MG63 (cell line): ENCODE measurements at regions not wholly inside any gene's neighbourhood (a gene's known extent, or its start where the extent isn't known, plus 50 kb on each side); places are given as distances from the start of the nearest gene placed in this dataset.

Experiments used
- DNase-seq: peaks from one replicate; pipeline ENCODE4 v3.0.0-alpha.2; 2020
- H3K27me3 ChIP-seq: fragments of 250-450 bp; sonication (Bioruptor Pico); 2 replicates; pipeline ENCODE4 v1.5.1; 2020; ENCODE audit warnings: mild to moderate bottlenecking, moderate library complexity
- H3K36me3 ChIP-seq: fragments of 250-450 bp; sonication (Bioruptor Pico); 2 replicates; pipeline ENCODE4 v1.5.1; 2020; ENCODE audit warnings: mild to moderate bottlenecking, moderate library complexity
- H3K4me3 ChIP-seq: fragments of 250-450 bp; sonication (Bioruptor Pico); 2 replicates; pipeline ENCODE4 v1.5.1; 2020; ENCODE audit warnings: mild to moderate bottlenecking, moderate library complexity
- H3K9me3 ChIP-seq: fragments of 250-450 bp; sonication (Bioruptor Pico); 2 replicates; pipeline ENCODE4 v1.5.1; 2020; ENCODE audit warnings: mild to moderate bottlenecking, moderate library complexity

- Histone ChIP-seq H3K9me3 (no peaks in the 10 kb centered on the region), H3K27me3 (no peaks in the 10 kb centered on the region), H3K36me3 (no peaks in the 10 kb centered on the region), H3K4me3 (no peak overlapping the region)
- DNase-seq: peak; percentile 5
Measured at GRCh38 chr2:193695367-193695766, 1500.6 kb upstream of the TMEFF2 start.

DNA sequence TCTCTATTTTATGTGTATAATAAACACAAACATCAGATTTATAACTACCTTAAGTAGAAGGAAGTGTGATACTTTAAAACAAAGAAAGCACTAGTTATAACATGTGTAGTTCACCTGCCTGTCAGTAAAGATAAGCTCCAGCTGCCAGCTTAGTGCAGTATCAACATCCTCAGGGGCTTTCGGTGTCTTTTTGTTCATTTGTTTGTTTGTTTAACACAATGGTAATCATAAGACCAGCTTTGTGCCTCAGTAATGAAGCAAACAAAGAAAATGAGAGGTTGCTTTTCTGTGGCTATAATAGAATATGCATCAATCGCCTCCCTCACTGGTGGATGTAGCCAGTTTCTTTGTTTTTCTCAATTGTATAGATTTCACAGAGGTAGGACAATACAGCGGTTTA lies 1499.0 kb upstream of the TMEFF2 start:
- no peaks in the 10 kb centered on the region for H3K36me3 ChIP-seq
- no peaks in the 10 kb centered on the region for H3K27me3 ChIP-seq
- DNase-seq: no peak
- no peaks in the 10 kb centered on the region for H3K9me3 ChIP-seq
- H3K4me3 ChIP-seq: no peak overlapping the region

- Histone ChIP-seq H3K36me3 (no peaks in the 10 kb centered on the region), H3K4me3 (no peak overlapping the region), H3K9me3 (no peaks in the 10 kb centered on the region), H3K27me3 (no peaks in the 10 kb centered on the region)
- DNase-seq: no peak
Measured at GRCh38 chr2:193690572-193690971, 1495.8 kb upstream of the TMEFF2 start.

- Histone ChIP-seq H3K36me3 (no peaks in the 10 kb centered on the region), H3K27me3 (no peaks in the 10 kb centered on the region), H3K9me3 (no peaks in the 10 kb centered on the region), H3K4me3 (no peak overlapping the region)
- no peak for DNase-seq
Measured at GRCh38 chr2:193687195-193687594, 1492.5 kb upstream of the TMEFF2 start.

- Histone ChIP-seq H3K27me3 (no peaks in the 10 kb centered on the region), H3K4me3 (no peak overlapping the region), H3K36me3 (no peaks in the 10 kb centered on the region), H3K9me3 (no peaks in the 10 kb centered on the region)
- DNase-seq: no peak
Measured at GRCh38 chr2:193679847-193680246, 1485.1 kb upstream of the TMEFF2 start.

DNA sequence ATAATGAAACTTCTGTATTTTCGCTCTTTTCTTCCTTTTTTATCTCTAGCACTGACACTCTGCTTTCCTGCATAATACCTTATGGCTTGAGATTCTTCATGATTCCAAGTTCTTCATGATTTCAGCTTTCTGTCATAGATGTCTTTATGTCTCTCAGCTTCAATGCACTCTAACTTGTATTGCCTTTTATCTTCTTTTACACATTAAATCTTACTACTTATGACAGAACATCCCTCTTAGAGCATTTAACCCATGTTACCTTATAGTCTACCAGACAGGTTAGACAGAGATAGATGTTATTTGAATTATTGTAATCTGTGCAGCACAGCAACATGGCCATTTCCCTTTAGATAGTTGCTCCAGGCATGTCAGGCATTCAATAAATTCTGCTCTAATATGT lies 1475.7 kb upstream of the TMEFF2 start:
- H3K4me3 ChIP-seq: no peak overlapping the region
- no peaks in the 10 kb centered on the region for H3K27me3 ChIP-seq
- no peak for DNase-seq
- no peaks in the 10 kb centered on the region for H3K9me3 ChIP-seq
- no peaks in the 10 kb centered on the region for H3K36me3 ChIP-seq

- H3K4me3 ChIP-seq: no peak overlapping the region
- no peaks in the 10 kb centered on the region for H3K27me3 ChIP-seq
- no peaks in the 10 kb centered on the region for H3K9me3 ChIP-seq
- no peaks in the 10 kb centered on the region for H3K36me3 ChIP-seq
- DNase-seq: no peak
Measured at GRCh38 chr2:193668557-193669323, 1474.0 kb upstream of the TMEFF2 start.

GRCh38 chr2:193627927-193628272 lies 1433.2 kb upstream of the TMEFF2 start:
- Histone ChIP-seq H3K27me3 (no peaks in the 10 kb centered on the region), H3K36me3 (no peaks in the 10 kb centered on the region), H3K4me3 (no peak overlapping the region), H3K9me3 (peaks cover 3% of the 10 kb centered on the region)
- no peak for DNase-seq

DNA sequence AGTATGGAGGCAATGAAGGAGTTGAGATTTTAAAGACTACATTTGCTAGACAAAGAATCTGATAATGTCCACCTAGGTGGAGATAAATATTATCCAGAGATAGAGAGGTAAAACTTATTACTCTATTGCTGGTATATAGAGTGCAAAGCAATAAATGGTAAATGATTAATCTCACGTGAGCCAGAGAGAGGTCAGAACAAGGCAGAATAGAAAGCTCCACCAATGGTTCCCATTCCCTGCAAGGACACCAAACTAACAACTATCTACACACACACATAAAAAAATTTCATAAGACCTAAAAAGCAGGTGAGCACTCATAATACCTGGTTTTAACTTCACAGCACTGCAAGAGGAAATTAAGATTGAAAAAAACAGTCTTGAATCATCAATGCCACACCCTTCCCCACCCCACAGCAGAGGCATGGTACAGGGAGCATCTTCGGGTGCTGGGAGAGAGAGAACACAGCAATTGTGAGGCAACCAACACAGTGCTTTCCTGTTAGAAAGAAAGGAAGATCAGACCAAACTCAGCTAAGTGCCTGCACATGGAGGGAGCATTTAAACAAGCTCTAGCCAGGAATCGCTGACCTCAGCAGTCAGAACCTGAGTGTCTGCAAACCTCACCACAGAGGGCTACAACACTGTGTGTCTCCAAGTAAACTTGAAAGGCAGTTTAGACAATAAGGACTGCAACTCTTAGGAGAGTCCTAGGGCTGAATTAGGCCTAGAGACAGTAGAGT lies 1432.6 kb upstream of the TMEFF2 start:
- no peak for DNase-seq
- Histone ChIP-seq H3K27me3 (no peaks in the 10 kb centered on the region), H3K9me3 (peaks cover 3% of the 10 kb centered on the region), H3K36me3 (no peaks in the 10 kb centered on the region), H3K4me3 (no peak overlapping the region)

- H3K36me3 ChIP-seq: no peaks in the 10 kb centered on the region
- H3K4me3 ChIP-seq: no peak overlapping the region
- no peaks in the 10 kb centered on the region for H3K27me3 ChIP-seq
- H3K9me3 ChIP-seq: no peaks in the 10 kb centered on the region
- DNase-seq: no peak
Measured at GRCh38 chr2:193608451-193608850, 1413.7 kb upstream of the TMEFF2 start.

- H3K27me3 ChIP-seq: no peaks in the 10 kb centered on the region
- H3K9me3 ChIP-seq: peaks cover 2% of the 10 kb centered on the region; the same call in 1 of the 2 replicates
- no peaks in the 10 kb centered on the region for H3K36me3 ChIP-seq
- no peak overlapping the region for H3K4me3 ChIP-seq
- no peak for DNase-seq
Measured at GRCh38 chr2:193590831-193591230, 1396.1 kb upstream of the TMEFF2 start.

DNA sequence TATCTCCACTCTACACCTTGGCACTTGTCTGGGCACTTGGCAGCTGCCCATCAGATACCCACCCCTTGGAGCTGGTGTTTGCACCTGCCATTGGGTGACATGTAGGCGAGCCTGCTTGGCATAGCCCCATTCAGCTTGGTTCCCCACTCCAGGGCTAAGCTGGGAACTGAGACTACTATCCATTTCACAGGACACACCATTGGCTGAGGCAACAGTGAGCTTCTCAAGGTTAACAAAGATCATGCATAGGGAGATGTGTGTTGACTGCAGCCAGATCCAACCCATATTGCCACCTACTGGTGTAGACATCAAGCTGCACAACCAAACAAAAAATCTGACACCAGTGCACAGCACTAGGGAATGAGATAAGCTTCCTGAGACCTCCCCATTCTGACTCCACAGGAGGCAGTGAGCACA lies 1389.8 kb upstream of the TMEFF2 start:
- no peaks in the 10 kb centered on the region for H3K27me3 ChIP-seq
- DNase-seq: no peak
- H3K36me3 ChIP-seq: no peaks in the 10 kb centered on the region
- no peak overlapping the region for H3K4me3 ChIP-seq
- H3K9me3 ChIP-seq: peaks cover 2% of the 10 kb centered on the region; the same call in 1 of the 2 replicates

DNA sequence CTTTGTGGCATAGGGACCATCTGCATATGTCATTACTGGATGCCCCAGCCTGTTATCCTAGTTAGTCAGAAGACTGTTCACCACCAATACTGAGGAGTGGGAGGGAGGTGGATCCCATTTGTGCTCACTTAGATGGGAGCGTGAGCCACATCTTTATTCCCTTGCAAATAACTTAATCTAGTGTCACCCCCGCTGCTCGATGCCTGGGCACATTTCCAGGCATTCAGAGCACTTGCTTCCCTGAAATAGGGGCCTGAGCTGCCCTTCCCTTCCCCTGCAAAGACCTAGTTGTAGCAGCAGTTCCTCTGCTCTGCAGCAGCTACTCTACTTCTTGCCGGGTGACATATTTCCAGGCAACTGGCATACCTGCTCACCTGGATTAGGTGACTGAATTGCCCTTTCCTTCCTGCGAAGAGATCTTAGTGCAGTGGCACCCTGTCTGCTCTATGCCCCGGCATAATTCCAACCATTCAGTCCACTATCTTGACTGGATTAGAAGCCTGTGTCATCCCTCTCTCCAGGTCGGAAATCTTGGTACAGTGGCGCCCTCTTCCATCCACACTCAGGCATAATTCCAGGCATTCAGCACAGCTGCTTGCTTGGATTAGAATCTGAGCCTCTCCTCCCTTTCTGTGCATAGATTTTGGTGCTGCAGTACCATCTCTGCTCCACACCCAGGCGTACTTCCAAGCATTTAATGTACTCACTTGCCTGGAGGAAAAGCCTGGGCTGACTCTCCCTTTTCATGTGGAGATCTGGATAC lies 1389.1 kb upstream of the TMEFF2 start:
- Histone ChIP-seq H3K27me3 (no peaks in the 10 kb centered on the region), H3K9me3 (peaks cover 2% of the 10 kb centered on the region; the same call in 1 of the 2 replicates), H3K4me3 (no peak overlapping the region), H3K36me3 (no peaks in the 10 kb centered on the region)
- DNase-seq: peak; percentile 12

DNA sequence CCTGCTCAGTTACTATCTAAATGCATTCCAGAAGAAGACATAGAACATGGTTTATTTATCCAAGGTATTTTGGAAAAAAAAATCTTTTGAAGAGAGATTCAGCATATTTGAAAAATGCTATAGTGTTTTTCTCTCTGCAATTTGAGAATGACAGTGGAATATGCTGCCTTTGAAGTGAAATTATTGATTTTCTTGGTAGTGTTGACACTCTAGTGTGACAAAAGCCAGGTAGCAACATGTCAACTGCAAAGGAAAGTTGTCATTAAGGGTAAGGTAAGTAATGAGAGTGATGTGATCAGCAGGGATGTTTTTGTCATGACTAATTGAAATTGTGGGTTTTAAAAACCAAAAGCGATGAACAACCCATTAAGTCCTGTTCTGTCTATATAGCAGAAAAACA lies 1387.1 kb upstream of the TMEFF2 start:
- Histone ChIP-seq H3K27me3 (no peaks in the 10 kb centered on the region), H3K4me3 (no peak overlapping the region), H3K36me3 (no peaks in the 10 kb centered on the region), H3K9me3 (peaks cover 2% of the 10 kb centered on the region; the same call in 1 of the 2 replicates)
- DNase-seq: no peak

GRCh38 chr2:193580176-193580950 lies 1385.6 kb upstream of the TMEFF2 start:
- Histone ChIP-seq H3K4me3 (no peak overlapping the region), H3K9me3 (no peaks in the 10 kb centered on the region; the same call in 1 of the 2 replicates), H3K36me3 (no peaks in the 10 kb centered on the region), H3K27me3 (no peaks in the 10 kb centered on the region)
- no peak for DNase-seq

- H3K36me3 ChIP-seq: no peaks in the 10 kb centered on the region
- H3K4me3 ChIP-seq: no peak overlapping the region
- no peaks in the 10 kb centered on the region for H3K27me3 ChIP-seq
- DNase-seq: no peak
- H3K9me3 ChIP-seq: no peaks in the 10 kb centered on the region
Measured at GRCh38 chr2:193566886-193567285, 1372.2 kb upstream of the TMEFF2 start.

DNA sequence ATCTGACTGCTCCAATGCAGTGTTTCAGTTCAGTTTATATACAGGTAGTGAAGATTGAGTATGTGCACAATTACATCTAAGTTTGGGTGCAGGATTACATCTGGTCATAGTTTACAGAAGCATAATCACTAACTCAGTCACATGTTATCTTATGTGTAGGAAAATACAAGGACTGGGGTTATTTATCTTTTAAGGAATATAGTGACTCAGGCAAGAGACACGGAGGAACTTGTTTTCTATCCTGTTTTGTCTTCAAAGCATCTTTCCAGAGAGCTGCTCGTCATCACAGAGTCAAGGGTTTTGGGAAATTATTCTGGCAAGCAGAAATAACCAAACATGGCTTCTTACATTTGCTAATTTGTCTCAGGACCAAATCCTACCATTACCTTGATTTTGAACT lies 1371.5 kb upstream of the TMEFF2 start:
- Histone ChIP-seq H3K36me3 (no peaks in the 10 kb centered on the region), H3K27me3 (no peaks in the 10 kb centered on the region), H3K9me3 (no peaks in the 10 kb centered on the region), H3K4me3 (no peak overlapping the region)
- DNase-seq: no peak
